ENCODE measurements at regions not wholly inside any gene's neighbourhood (a gene's known extent, or its start where the extent isn't known, plus 50 kb on each side); places are given as distances from the start of the nearest gene placed in this dataset.

DNA sequence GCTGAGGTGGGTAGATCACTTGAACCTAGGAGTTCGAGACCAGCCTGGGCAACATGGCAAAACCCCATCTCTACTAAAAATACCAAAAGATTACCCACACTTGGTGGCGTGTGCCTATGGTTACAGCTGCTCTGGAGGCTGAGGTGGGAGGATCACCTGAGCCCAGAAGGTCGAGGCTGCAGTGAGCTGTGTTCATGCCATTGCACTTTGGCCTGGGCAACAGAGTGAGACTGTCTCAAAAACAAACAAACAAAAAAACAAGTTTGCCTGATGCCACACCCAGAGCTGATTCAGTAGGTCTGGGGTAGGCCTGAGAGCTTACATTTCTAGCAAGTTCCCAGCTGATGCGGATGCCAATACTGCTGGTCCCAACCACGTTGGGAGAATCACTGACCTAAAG is 60.5 kb upstream of the HSPA9 start:
- TF ChIP-seq, protein P1, sequence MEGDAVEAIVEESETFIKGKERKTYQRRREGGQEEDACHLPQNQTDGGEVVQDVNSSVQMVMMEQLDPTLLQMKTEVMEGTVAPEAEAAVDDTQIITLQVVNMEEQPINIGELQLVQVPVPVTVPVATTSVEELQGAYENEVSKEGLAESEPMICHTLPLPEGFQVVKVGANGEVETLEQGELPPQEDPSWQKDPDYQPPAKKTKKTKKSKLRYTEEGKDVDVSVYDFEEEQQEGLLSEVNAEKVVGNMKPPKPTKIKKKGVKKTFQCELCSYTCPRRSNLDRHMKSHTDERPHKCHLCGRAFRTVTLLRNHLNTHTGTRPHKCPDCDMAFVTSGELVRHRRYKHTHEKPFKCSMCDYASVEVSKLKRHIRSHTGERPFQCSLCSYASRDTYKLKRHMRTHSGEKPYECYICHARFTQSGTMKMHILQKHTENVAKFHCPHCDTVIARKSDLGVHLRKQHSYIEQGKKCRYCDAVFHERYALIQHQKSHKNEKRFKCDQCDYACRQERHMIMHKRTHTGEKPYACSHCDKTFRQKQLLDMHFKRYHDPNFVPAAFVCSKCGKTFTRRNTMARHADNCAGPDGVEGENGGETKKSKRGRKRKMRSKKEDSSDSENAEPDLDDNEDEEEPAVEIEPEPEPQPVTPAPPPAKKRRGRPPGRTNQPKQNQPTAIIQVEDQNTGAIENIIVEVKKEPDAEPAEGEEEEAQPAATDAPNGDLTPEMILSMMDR (IDR thresholded peaks at IDR 0.05), result no peak

DNA sequence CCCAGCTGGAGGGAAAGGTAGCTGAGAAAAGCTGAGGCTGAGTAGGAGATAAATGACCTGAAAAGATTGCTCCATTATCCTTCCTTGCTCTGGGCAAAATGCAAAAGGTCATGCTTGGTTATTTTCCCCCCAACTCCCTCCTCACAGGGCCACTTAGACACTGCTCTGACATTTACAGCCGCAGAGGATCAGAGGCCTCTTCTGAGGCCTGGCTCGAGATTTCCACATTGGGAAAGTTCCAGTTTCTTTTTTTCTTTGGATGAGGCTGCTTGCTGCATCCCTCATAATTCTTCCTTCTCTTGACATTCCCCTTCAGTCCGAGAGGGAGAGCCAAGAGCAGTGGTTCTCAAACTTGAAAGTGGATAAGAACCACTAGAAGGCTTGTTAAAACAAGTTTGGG is 60.1 kb upstream of the HSPA9 start:
- TF ChIP-seq, protein P1 (IDR thresholded peaks at IDR 0.05), result no peak

DNA sequence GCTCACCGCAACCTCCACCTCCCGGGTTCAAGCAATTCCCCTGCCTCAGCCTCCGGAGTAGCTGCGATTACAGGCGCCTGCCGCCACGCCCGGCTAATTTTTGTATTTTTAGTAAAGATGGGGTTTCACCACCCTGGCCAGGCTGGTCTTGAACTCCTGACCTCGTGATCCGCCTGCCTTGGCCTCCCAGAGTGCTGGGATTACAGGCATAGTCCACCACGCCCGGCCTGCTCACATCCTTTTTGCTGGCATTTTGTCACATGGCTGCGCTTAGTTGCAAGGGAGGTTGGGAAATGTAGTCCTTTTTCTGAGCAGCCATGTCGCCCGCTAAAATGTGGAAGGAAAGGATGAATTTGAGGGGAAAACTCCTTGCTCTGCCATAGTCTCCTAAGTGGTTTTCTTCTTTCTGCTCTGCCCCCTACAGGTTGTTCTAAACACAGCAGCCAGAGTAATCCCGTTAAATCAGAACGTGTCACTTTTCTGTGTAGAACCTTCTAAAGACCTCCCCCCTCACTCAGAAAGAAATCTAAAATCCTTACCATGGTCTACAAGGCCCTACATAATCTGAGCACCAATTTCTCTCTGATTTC is 57.8 kb upstream of the HSPA9 start:
- TF ChIP-seq, protein P1 (IDR thresholded peaks at IDR 0.05), result peak; percentile 44; the same call in 1 of the 2 replicates

DNA sequence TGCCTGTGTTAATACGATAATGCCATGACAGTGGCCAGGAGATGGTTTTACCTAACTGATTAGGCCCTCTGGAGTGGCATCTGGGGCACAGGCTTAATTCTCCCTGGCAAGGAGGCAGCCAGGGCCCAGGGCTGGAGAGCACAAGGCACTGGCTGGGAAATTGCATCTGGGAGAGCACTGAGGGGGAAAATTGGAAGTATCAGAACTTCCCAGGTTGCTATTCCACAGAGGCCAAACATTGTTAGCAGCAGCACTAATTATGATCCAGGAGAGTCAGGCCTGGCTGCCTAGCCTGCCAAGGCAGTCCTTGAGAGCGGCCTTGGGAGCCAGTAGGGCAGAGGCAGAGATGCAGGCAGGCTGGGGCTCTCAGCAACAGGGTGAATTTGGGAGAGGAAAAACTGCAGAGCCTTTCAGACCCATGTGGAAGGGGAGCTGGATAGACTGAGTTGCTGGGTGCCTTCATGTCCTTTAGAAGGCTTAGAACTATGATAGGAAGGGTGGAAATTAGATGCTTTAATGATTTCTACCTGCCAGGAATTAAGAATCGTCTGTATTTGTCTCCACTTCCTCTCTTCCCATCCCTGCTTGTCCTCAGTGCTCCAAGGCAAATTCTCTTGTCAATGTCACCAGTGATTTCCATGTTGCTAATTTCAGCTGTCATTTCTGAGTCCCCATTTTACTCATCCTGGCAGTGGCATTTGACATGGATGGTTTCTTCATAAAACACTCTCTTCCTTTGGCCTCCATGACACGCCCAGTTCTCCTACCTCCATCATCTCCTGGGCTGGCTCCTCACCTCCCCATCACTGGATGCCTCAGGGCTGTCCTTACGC is 56.1 kb upstream of the HSPA9 start:
- TF ChIP-seq, protein P1 (IDR thresholded peaks at IDR 0.05), result no peak

DNA sequence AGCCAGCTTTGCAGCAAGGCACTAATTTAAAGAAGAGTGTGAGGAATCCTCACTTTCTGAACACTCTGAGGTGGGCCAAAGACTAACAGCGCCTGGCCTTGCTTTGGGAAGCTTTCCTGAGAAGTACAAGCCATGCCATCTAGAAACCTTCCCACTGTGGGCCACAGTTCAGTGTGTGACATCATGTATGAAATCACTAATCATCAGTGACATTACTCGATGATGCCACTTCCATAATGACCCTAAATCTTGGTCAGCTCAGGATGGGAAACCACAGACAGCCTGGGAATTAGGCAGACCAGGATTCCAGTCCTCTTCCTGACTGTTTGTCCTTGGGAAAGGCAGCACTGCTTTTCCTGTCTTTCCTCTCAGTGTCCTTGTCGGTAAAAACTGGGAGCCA is 54.2 kb upstream of the HSPA9 start:
- TF ChIP-seq, protein P1 (IDR thresholded peaks at IDR 0.05), result no peak

DNA sequence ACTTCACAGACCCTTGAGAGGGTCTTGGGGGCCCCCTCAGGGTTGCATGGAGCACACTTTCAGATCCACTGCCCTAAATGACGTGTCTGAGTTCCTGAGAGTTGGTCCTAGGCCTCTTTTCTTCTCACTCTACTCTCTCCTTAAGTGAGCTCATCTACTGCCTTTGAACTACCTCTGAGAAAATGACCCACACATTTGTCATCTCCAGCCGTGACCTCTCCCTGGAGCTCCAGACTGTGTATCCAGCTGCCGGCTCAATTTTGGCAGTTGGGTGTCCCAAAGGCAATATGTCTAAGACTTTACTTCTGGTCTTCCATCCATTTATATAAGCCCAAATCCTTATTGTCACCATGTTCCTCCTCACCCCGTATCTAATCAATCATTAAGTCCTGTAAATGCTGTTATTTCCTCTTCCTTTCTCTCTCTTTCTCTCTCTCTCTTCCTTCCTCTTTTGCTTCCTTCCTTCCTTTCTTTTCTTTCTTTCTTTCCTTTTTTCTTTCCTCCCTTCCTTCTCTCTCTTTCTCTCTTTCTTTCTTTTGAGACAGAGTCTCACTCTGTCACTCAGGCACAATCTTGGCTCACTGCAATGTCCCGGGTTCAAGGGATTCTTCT is 51.2 kb upstream of the HSPA9 start:
- TF ChIP-seq, protein P1 (IDR thresholded peaks at IDR 0.05), result no peak

DNA sequence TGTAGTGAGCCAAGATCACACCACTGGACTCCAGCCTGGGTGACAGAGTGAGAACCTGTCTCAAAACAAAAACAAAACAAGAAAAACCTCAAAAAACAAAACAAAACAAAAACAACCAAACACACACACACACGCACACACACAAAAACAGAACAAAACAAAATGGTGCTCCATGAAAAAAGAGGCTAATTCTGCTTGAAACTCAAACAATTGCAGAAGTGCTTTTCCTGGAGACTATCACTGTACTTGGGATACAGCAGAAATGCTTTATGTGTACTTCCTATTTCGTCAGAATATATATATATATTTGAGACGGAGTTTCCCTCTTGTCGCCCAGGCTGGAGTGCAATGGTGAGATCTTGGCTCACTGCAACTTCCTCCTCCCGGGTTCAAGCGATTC is 49.9 kb upstream of the HSPA9 start:
- TF ChIP-seq, protein P1 (IDR thresholded peaks at IDR 0.05), result no peak

Data from LNCAP (cell line).